ENCODE measurements at regions not wholly inside any gene's neighbourhood (a gene's known extent, or its start where the extent isn't known, plus 50 kb on each side); places are given as distances from the start of the nearest gene placed in this dataset.

- TF ChIP-seq CTCF (IDR thresholded peaks at IDR 0.05) (no peak), POLR2A (IDR thresholded peaks at IDR 0.05) (no peak)
Measured at GRCh38 chr22:47388778-47389177, 626.3 kb downstream of the TBC1D22A start.

All from esophagus squamous epithelium (tissue), 4 donors.